ENCODE measurements at regions not wholly inside any gene's neighbourhood (a gene's known extent, or its start where the extent isn't known, plus 50 kb on each side); places are given as distances from the start of the nearest gene placed in this dataset.

DNA sequence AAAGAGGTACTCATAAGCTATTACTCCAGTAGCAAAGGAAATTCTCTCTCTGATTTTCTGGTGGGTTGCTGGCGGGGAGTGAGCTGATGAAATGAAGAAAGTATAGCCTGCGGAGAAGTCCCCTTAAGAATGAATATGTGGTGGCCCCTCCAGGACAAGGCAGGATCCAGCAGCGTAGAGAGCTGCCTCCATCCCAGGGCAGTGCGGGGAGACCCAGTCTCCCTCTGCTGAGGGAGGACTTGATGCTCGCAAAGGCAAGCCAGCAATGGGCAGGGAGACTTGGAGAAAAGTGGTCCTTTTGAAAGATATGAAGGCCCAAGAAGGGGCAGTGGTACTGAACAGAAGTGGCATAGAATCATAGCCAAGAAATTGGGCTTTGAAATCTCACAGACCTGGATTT lies 106.0 kb upstream of the SLC44A3 start:
- peak overlapping the region; percentile 78 for H3K27ac ChIP-seq (ENCODE audit: insufficient read depth, low read length)
- WGBS, 2 experiments (ENCODE audit: extremely low coverage in 2 of 2, insufficient read length in 1 of 2), result no CpG with 5 or more reads among the region's 5 CpGs
- H2AK9ac ChIP-seq (replicated peaks; ENCODE audit: low read depth, low read length, poor library complexity), result peak overlapping the region; percentile 45
- in situ Hi-C loops (cut with MboI; ENCODE audit: low sequenced_read_pairs) (no loop called here), dilution Hi-C loops (cut with HindIII; ENCODE audit: low sequenced_read_pairs, unreplicated experiment) (no loop called here), intact Hi-C loops (cut with micrococcal nuclease) (loop anchor here (5.0 kb wide), 1 partner anchor 67 kb away; no protein-coding TSS in a partner anchor)
- peak overlapping the region; percentile 80 for H3K56ac ChIP-seq (ENCODE audit: extremely low read depth, insufficient read depth, low read length)
- peak overlapping the region; percentile 90 for H2BK5ac ChIP-seq (ENCODE audit: low read depth, low read length, poor library complexity, severe bottlenecking)
- peak overlapping the region; percentile 99 for H2BK20ac ChIP-seq (ENCODE audit: low read depth, low read length)
- DNase-seq (no peak), ATAC-seq (ENCODE audit: low read depth) (no peak)
- peak overlapping the region; percentile 94 to 95 for H4K8ac ChIP-seq (ENCODE audit: low read depth in 2 of 2, low read length in 2 of 2)
- ChIA-PET CTCF (interaction anchor here (1.9 kb wide), 1 partner anchor 15 kb away, joined by 4 read pairs; no protein-coding TSS in a partner anchor), POLR2A (ENCODE audit: unreplicated experiment) (interaction anchor here (2.7 kb wide), 1 partner anchor 173 kb away, joined by 20 read pairs; the partner anchor contains the start of gene F3)
- no TSS peak for BruUV-seq (replicated peaks)
- peak overlapping the region; percentile 92 for H3K23ac ChIP-seq (ENCODE audit: low read depth, low read length)
- H4K91ac ChIP-seq (ENCODE audit: insufficient read depth, low read depth, low read length), result peak overlapping the region; percentile 99
- H2BK15ac ChIP-seq (ENCODE audit: low read depth, low read length), result peak overlapping the region; percentile 77; the same call in 2 of the 3 replicates
- peak overlapping the region; percentile 10; the same call in 1 of the 2 replicates for H3K9ac ChIP-seq (ENCODE audit: low read depth, low read length)
- H3K18ac ChIP-seq (ENCODE audit: low read depth, low read length), result peak overlapping the region; percentile 90
- no peak overlapping the region for H3K4me3 ChIP-seq (ENCODE audit: insufficient read depth, low read depth, low read length)
- H2AK5ac ChIP-seq (ENCODE audit: low read depth, low read length), result peak overlapping the region; percentile 93
- no peaks in the 10 kb centered on the region for H4K20me1 ChIP-seq (ENCODE audit: insufficient read depth, low read length)
- no peak overlapping the region for H3K4me2 ChIP-seq (ENCODE audit: low read depth, low read length)
- H2BK120ac ChIP-seq (ENCODE audit: low read depth, low read length), result peak overlapping the region; percentile 100
- peak overlapping the region; percentile 93 for H3K14ac ChIP-seq (replicated peaks; ENCODE audit: low read depth, low read length)
- peak overlapping the region; percentile 93 for H4K5ac ChIP-seq (ENCODE audit: low read depth, low read length)
- 0 out of 4 replicates have a peak, but pooled peaks cover 0 to 15% of the 10 kb centered on the region in 2 experiments for H3K79me1 ChIP-seq (ENCODE audit: low read depth in 1 of 2, low read length in 2 of 2)
- H2AFZ ChIP-seq (replicated peaks; ENCODE audit: low read length, poor library complexity), result no peak overlapping the region
- H3K27me3 ChIP-seq (ENCODE audit: control insufficient read depth, insufficient read depth, low read length), result no peaks in the 10 kb centered on the region
- H3K4ac ChIP-seq (ENCODE audit: low read depth, low read length), result peak overlapping the region; percentile 99
- TF ChIP-seq CEBPB (IDR thresholded peaks at IDR 0.05; ENCODE audit: low read depth, low read length) (no peak), MXI1 (IDR thresholded peaks at IDR 0.05; ENCODE audit: borderline replicate concordance, low read depth, low read length) (no peak), RCOR1 (IDR thresholded peaks at IDR 0.05; ENCODE audit: insufficient replicate concordance, low read length) (no peak), FOS (IDR thresholded peaks at IDR 0.05; ENCODE audit: low read depth, low read length) (no peak), MAFK (IDR thresholded peaks at IDR 0.05; ENCODE audit: low read depth, low read length) (no peak), RFX5 (IDR thresholded peaks at IDR 0.05; ENCODE audit: low read depth, low read length) (no peak), SMC3 (IDR thresholded peaks at IDR 0.05; ENCODE audit: low read depth, low read length) (no peak), BHLHE40 (IDR thresholded peaks at IDR 0.05; ENCODE audit: low read depth, low read length) (no peak), MAZ (IDR thresholded peaks at IDR 0.05; ENCODE audit: borderline replicate concordance, low read depth, low read length) (no peak), NFE2L2 (IDR thresholded peaks at IDR 0.05; ENCODE audit: low read depth, low read length) (no peak), POLR2A (IDR thresholded peaks at IDR 0.05; ENCODE audit: low read depth, low read length) (no peak), CHD1 (IDR thresholded peaks at IDR 0.05; ENCODE audit: low read depth, low read length) (no peak), RAD21 (IDR thresholded peaks at IDR 0.05; ENCODE audit: low read length) (no peak)
- TF ChIP-seq, protein P1, sequence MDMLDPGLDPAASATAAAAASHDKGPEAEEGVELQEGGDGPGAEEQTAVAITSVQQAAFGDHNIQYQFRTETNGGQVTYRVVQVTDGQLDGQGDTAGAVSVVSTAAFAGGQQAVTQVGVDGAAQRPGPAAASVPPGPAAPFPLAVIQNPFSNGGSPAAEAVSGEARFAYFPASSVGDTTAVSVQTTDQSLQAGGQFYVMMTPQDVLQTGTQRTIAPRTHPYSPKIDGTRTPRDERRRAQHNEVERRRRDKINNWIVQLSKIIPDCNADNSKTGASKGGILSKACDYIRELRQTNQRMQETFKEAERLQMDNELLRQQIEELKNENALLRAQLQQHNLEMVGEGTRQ (IDR thresholded peaks at IDR 0.05; ENCODE audit: low read depth, low read length), result no peak
- TF ChIP-seq, protein P2, sequence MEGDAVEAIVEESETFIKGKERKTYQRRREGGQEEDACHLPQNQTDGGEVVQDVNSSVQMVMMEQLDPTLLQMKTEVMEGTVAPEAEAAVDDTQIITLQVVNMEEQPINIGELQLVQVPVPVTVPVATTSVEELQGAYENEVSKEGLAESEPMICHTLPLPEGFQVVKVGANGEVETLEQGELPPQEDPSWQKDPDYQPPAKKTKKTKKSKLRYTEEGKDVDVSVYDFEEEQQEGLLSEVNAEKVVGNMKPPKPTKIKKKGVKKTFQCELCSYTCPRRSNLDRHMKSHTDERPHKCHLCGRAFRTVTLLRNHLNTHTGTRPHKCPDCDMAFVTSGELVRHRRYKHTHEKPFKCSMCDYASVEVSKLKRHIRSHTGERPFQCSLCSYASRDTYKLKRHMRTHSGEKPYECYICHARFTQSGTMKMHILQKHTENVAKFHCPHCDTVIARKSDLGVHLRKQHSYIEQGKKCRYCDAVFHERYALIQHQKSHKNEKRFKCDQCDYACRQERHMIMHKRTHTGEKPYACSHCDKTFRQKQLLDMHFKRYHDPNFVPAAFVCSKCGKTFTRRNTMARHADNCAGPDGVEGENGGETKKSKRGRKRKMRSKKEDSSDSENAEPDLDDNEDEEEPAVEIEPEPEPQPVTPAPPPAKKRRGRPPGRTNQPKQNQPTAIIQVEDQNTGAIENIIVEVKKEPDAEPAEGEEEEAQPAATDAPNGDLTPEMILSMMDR (conservative IDR thresholded peaks at IDR 0.05; ENCODE audit: low read depth, low read length), result no peak
- TF ChIP-seq, protein P3, sequence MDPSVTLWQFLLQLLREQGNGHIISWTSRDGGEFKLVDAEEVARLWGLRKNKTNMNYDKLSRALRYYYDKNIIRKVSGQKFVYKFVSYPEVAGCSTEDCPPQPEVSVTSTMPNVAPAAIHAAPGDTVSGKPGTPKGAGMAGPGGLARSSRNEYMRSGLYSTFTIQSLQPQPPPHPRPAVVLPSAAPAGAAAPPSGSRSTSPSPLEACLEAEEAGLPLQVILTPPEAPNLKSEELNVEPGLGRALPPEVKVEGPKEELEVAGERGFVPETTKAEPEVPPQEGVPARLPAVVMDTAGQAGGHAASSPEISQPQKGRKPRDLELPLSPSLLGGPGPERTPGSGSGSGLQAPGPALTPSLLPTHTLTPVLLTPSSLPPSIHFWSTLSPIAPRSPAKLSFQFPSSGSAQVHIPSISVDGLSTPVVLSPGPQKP (IDR thresholded peaks at IDR 0.05; ENCODE audit: borderline replicate concordance, low read depth, low read length), result no peak
- peaks cover 21% of the 10 kb centered on the region for H3K4me1 ChIP-seq (ENCODE audit: control insufficient read depth, insufficient read depth, low read length)
- peaks cover 31% of the 10 kb centered on the region for H3K9me1 ChIP-seq (ENCODE audit: insufficient read depth, low read length)
- no peaks in the 10 kb centered on the region for H3K36me3 ChIP-seq (ENCODE audit: control insufficient read depth, insufficient read depth, low read length)
- H3K9me3 ChIP-seq (ENCODE audit: control insufficient read depth, insufficient read depth, low read length), result no peaks in the 10 kb centered on the region
